Endothelial cell of umbilical vein (primary cell): ENCODE measurements at regions not wholly inside any gene's neighbourhood (a gene's known extent, or its start where the extent isn't known, plus 50 kb on each side); places are given as distances from the start of the nearest gene placed in this dataset.

Source experiments
- BruUV-seq: library from RNA; stranded (reverse); fragments of 400-500 nt; replicated peaks from 2 replicates; lab custom pipeline; 2021; lab: Mats Ljungman, UMichigan
- CTCF ChIA-PET: fragments of 300-600, 350-600 bp; sonication (Branson Sonifier 250); formaldehyde crosslinking; loops from one replicate; lab custom pipeline; 2021; ENCODE audit warnings: antibody characterized with exemption, inconsistent platforms; lab: Charles Lee
- POLR2A ChIA-PET: fragments of 300-600, 350-600 bp; sonication (Branson Sonifier 250); formaldehyde crosslinking; loops from one replicate; lab custom pipeline; 2021; ENCODE audit warnings: antibody characterized with exemption, inconsistent platforms; lab: Charles Lee
- DNase-seq: peaks from one replicate; pipeline ENCODE4 v3.0.0-alpha.2; 2011; ENCODE audit warnings: low read depth, low spot score
- FAIRE-seq: peaks from 2 replicates; lab custom pipeline; 2011; peaks lifted over from hg19 to GRCh38; lab: Jason Lieb, UNC
- H2AFZ ChIP-seq: 2 replicates; pipeline ENCODE4 v1.6.0; 2012; ENCODE audit warnings: low read depth, low read length, control low read depth, inconsistent platforms
- H3K27ac ChIP-seq: 2 replicates; pipeline ENCODE4 v1.5.1; 2011; ENCODE audit warnings: low read depth, mild to moderate bottlenecking, control low read depth, low read length, moderate library complexity; ENCODE audit not compliant: insufficient read depth
- H3K27me3 ChIP-seq, 2 experiments: 2 replicates each; pipeline versions ENCODE4 v1.6.0 to v1.6.1; 2011; ENCODE audit warnings: low read length in 2 of 2, mixed read lengths in 1 of 2; ENCODE audit not compliant: control insufficient read depth in 2 of 2, insufficient read depth in 2 of 2
- H3K36me3 ChIP-seq, 2 experiments: 2 replicates in 1 of 2; 3 replicates in 1 of 2; pipeline ENCODE4 v1.5.1; 2011; ENCODE audit warnings: low read length in 2 of 2, mild to moderate bottlenecking in 1 of 2, moderate library complexity in 1 of 2; ENCODE audit not compliant: control insufficient read depth in 2 of 2, insufficient read depth in 2 of 2; ENCODE audit errors: extremely low read depth in 1 of 2
- H3K4me1 ChIP-seq: 3 replicates; pipeline ENCODE4 v1.5.1; 2011; ENCODE audit warnings: mild to moderate bottlenecking, low read length; ENCODE audit not compliant: control insufficient read depth, insufficient read depth; ENCODE audit errors: extremely low read depth
- H3K4me2 ChIP-seq: 2 replicates; pipeline ENCODE4 v1.6.1; 2011; ENCODE audit warnings: low read length, control low read depth, mixed read lengths; ENCODE audit not compliant: insufficient read depth
- H3K4me3 ChIP-seq, 3 experiments: fragments of 200-600 bp in 1 of 3; sonication (generic), shearing (Covaris generic) in 1 of 3; replicated peaks in 1 of 3; 2 replicates each; pipeline ENCODE4 v1.5.1; 2011 to 2016; ENCODE audit warnings: control low read depth in 3 of 3, low read length in 3 of 3, mild to moderate bottlenecking in 2 of 3, inconsistent platforms in 1 of 3, low read depth in 1 of 3, moderate library complexity in 1 of 3; ENCODE audit not compliant: insufficient read depth in 1 of 3
- H3K79me2 ChIP-seq: 2 replicates; pipeline ENCODE4 v1.6.0; 2012; ENCODE audit warnings: low read length, inconsistent platforms; ENCODE audit not compliant: control insufficient read depth, insufficient read depth
- H3K9ac ChIP-seq: replicated peaks from 2 replicates; pipeline ENCODE3; 2011; ENCODE audit warnings: low read length, control low read depth; ENCODE audit not compliant: insufficient read depth; ENCODE audit errors: extremely low read depth
- H3K9me1 ChIP-seq: replicated peaks from 3 replicates; pipeline ENCODE4 v1.6.0; 2011; ENCODE audit warnings: mild to moderate bottlenecking, low read length; ENCODE audit not compliant: control insufficient read depth, insufficient read depth; ENCODE audit errors: extremely low read depth
- H3K9me3 ChIP-seq: replicated peaks from 2 replicates; pipeline ENCODE4 v1.5.1; 2012; ENCODE audit warnings: low read length, inconsistent platforms; ENCODE audit not compliant: control insufficient read depth, insufficient read depth
- H4K20me1 ChIP-seq: replicated peaks from 2 replicates; pipeline ENCODE3; 2011; ENCODE audit warnings: mild to moderate bottlenecking, low read length; ENCODE audit not compliant: control insufficient read depth, insufficient read depth; ENCODE audit errors: extremely low read depth
- EZH2 ChIP-seq: IDR thresholded peaks from 2 replicates; pipeline ENCODE4 v1.6.1; 2012; ENCODE audit warnings: borderline replicate concordance, low read depth, mild to moderate bottlenecking, moderate library complexity, low read length, inconsistent platforms; ENCODE audit not compliant: severe bottlenecking
- FOS ChIP-seq: IDR thresholded peaks from 2 replicates; pipeline ENCODE4 v1.6.1; 2011; ENCODE audit warnings: mild to moderate bottlenecking, low read length, moderate library complexity, borderline replicate concordance; ENCODE audit not compliant: insufficient read depth
- GATA2 ChIP-seq: IDR thresholded peaks from 2 replicates; pipeline ENCODE4 v1.7.0; 2011; ENCODE audit warnings: low read depth, mild to moderate bottlenecking, moderate library complexity, mixed read lengths, low read length; ENCODE audit not compliant: insufficient read length, insufficient read depth
- JUN ChIP-seq: IDR thresholded peaks from 2 replicates; pipeline ENCODE4 v1.6.1; 2011; ENCODE audit warnings: borderline replicate concordance, low read depth; ENCODE audit not compliant: insufficient read length, insufficient read depth
- MAX ChIP-seq: IDR thresholded peaks from 2 replicates; pipeline ENCODE4 v1.6.1; 2011; ENCODE audit not compliant: insufficient read depth, insufficient read length
- MYC ChIP-seq: IDR thresholded peaks from one replicate; pipeline ENCODE4 v1.6.1; 2011; ENCODE audit warnings: mild to moderate bottlenecking, low read depth, low read length
- POLR2A ChIP-seq: IDR thresholded peaks from 2 replicates; pipeline ENCODE4 v1.6.1; 2012; ENCODE audit warnings: low read depth, mild to moderate bottlenecking, control low read depth, low read length
- POLR2AphosphoS5 ChIP-seq: IDR thresholded peaks from 2 replicates; pipeline ENCODE4 v1.6.1; 2012; ENCODE audit warnings: low read depth, mild to moderate bottlenecking, control low read depth, low read length, moderate library complexity; ENCODE audit not compliant: insufficient read depth
- dilution Hi-C: fragments of 300-500 bp; cut with MboI; formaldehyde crosslinking; loops from one replicate; pipeline ENCODE4 v1.15.0; 2019; ENCODE audit warnings: low sequenced_read_pairs; ENCODE audit not compliant: extremely low pct_ligation_motif_present
- intact Hi-C: fragments of 100-400 bp; cut with micrococcal nuclease; formaldehyde crosslinking; loops from one replicate; pipeline ENCODE4 v1.10.0; 2022
- TF ChIP-seq, protein P1 (sequence below), 2 donors: IDR thresholded peaks; 1 replicate in 1 of 2; 2 replicates in 1 of 2; pipeline ENCODE4 v1.5.1; 2011; ENCODE audit warnings: low read length in 2 of 2, mild to moderate bottlenecking in 2 of 2, moderate library complexity in 2 of 2, control low read depth in 1 of 2, inconsistent platforms in 1 of 2, low read depth in 1 of 2; ENCODE audit not compliant: insufficient read depth in 1 of 2; ENCODE audit errors: extremely low read depth in 1 of 2

DNA sequence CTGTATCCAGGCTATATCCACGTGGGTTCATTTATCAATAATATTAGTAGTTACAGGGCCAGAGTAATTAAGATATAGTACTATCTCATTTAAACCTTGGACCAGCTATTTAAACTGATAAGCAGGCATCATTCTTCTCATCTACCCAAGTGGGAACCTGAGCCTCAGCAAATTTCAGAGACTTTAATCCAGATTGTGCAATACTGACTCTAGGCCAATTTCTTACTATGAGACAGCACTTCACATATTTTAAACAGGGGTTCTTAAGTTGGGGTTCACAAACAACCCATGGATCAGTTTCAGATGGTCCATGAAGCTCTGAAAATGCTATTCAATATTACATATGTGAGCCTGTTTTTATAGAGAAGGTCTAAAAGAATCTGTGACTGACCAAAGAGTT lies 302.7 kb upstream of the PSMD7 start:
- H3K4me2 ChIP-seq: no peak overlapping the region
- ChIA-PET CTCF (no interaction called here), POLR2A (no interaction called here)
- H3K9ac ChIP-seq: no peak overlapping the region
- no peaks in the 10 kb centered on the region for H4K20me1 ChIP-seq
- TF ChIP-seq GATA2 (no peak), FOS (no peak), EZH2 (no peak), POLR2A (no peak), MAX (no peak), MYC (no peak), JUN (no peak), POLR2AphosphoS5 (no peak)
- TF ChIP-seq, protein P1, sequence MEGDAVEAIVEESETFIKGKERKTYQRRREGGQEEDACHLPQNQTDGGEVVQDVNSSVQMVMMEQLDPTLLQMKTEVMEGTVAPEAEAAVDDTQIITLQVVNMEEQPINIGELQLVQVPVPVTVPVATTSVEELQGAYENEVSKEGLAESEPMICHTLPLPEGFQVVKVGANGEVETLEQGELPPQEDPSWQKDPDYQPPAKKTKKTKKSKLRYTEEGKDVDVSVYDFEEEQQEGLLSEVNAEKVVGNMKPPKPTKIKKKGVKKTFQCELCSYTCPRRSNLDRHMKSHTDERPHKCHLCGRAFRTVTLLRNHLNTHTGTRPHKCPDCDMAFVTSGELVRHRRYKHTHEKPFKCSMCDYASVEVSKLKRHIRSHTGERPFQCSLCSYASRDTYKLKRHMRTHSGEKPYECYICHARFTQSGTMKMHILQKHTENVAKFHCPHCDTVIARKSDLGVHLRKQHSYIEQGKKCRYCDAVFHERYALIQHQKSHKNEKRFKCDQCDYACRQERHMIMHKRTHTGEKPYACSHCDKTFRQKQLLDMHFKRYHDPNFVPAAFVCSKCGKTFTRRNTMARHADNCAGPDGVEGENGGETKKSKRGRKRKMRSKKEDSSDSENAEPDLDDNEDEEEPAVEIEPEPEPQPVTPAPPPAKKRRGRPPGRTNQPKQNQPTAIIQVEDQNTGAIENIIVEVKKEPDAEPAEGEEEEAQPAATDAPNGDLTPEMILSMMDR (IDR thresholded peaks at IDR 0.05; ENCODE audit: extremely low read depth in 1 of 2, insufficient read depth in 1 of 2, low read depth in 1 of 2, low read length in 2 of 2): no peak
- intact Hi-C loops: no loop called here
- H3K79me2 ChIP-seq: no peaks in the 10 kb centered on the region
- no peaks in the 10 kb centered on the region for H3K27me3 ChIP-seq
- H3K9me3 ChIP-seq: peaks cover 2% of the 10 kb centered on the region
- H3K4me1 ChIP-seq: no peaks in the 10 kb centered on the region
- H3K4me3 ChIP-seq: no peak overlapping the region
- no peak overlapping the region for H2AFZ ChIP-seq
- H3K9me1 ChIP-seq: no peaks in the 10 kb centered on the region
- H3K27ac ChIP-seq: no peak overlapping the region
- BruUV-seq: no TSS peak
- DNase-seq: no peak
- no peaks in the 10 kb centered on the region for H3K36me3 ChIP-seq
- FAIRE-seq: no peak
- dilution Hi-C loops: no loop called here
